ENCODE measurements at regions not wholly inside any gene's neighbourhood (a gene's known extent, or its start where the extent isn't known, plus 50 kb on each side); places are given as distances from the start of the nearest gene placed in this dataset.
"Not testable (repeated sequence)": the region's sequence is repeated elsewhere in the genome, so short reads cannot be mapped to it uniquely, and the experiment has no call there.

GRCh38 chr14:66025779-66026178, 460.4 kb upstream of the CCDC196 start:
- H3K27ac ChIP-seq = no peak overlapping the region
- TF ChIP-seq CTCF (conservative IDR thresholded peaks at IDR 0.05) (no peak), ZFX (IDR thresholded peaks at IDR 0.05) (no peak)

GRCh38 chr14:66031981-66032380, 454.2 kb upstream of the CCDC196 start:
- not testable (repeated sequence) for H3K27ac ChIP-seq

- TF ChIP-seq CTCF (conservative IDR thresholded peaks at IDR 0.05) = no peak
- TF ChIP-seq ZFX (IDR thresholded peaks at IDR 0.05) = no peak
- H3K27ac ChIP-seq = no peak overlapping the region
These were observed 453.4 kb upstream of the CCDC196 start for GRCh38 chr14:66032800-66033199.

- TF ChIP-seq CTCF (conservative IDR thresholded peaks at IDR 0.05) (no peak), ZFX (IDR thresholded peaks at IDR 0.05) (no peak)
- no peak overlapping the region for H3K27ac ChIP-seq
These were observed 449.6 kb upstream of the CCDC196 start for GRCh38 chr14:66036547-66036946.

- TF ChIP-seq ZFX (IDR thresholded peaks at IDR 0.05) = no peak
- no peak for TF ChIP-seq CTCF (conservative IDR thresholded peaks at IDR 0.05)
- H3K27ac ChIP-seq = no peak overlapping the region
These were observed 448.8 kb upstream of the CCDC196 start for GRCh38 chr14:66037361-66037760.

GRCh38 chr14:66038212-66038611, 448.0 kb upstream of the CCDC196 start:
- TF ChIP-seq CTCF (conservative IDR thresholded peaks at IDR 0.05) (no peak), ZFX (IDR thresholded peaks at IDR 0.05) (no peak)
- H3K27ac ChIP-seq = no peak overlapping the region

- TF ChIP-seq CTCF (conservative IDR thresholded peaks at IDR 0.05) (no peak), ZFX (IDR thresholded peaks at IDR 0.05) (no peak)
- no peak overlapping the region for H3K27ac ChIP-seq
These were observed 447.6 kb upstream of the CCDC196 start for GRCh38 chr14:66038618-66039017.

- H3K27ac ChIP-seq = no peak overlapping the region
- no peak for TF ChIP-seq CTCF (conservative IDR thresholded peaks at IDR 0.05)
- no peak for TF ChIP-seq ZFX (IDR thresholded peaks at IDR 0.05)
These were observed 446.7 kb upstream of the CCDC196 start for GRCh38 chr14:66039495-66039894.
